PFSK-1 (cell line): ENCODE measurements at regions not wholly inside any gene's neighbourhood (a gene's known extent, or its start where the extent isn't known, plus 50 kb on each side); places are given as distances from the start of the nearest gene placed in this dataset.

Experiments
- FOXP2 ChIP-seq: optimal IDR thresholded peaks from 2 replicates; pipeline ENCODE3; 2011; ENCODE audit warnings: borderline replicate concordance, control low read depth, inconsistent platforms; ENCODE audit not compliant: insufficient read depth; ENCODE audit errors: extremely low read length, extremely low read depth
- POLR2AphosphoS5 ChIP-seq: IDR thresholded peaks from 2 replicates; pipeline ENCODE4 v1.6.1; 2012; ENCODE audit warnings: low read depth, mild to moderate bottlenecking, control low read depth, low read length, moderate library complexity
- REST ChIP-seq, 2 experiments: IDR thresholded peaks; 2 replicates each; pipeline versions ENCODE4 v1.6.1 to v1.8.0; 2011 to 2012; ENCODE audit warnings: low read depth in 2 of 2, low read length in 2 of 2, control low read depth in 1 of 2, inconsistent platforms in 1 of 2, mild to moderate bottlenecking in 1 of 2, moderate library complexity in 1 of 2; ENCODE audit not compliant: insufficient read depth in 1 of 2
- SIN3A ChIP-seq: IDR thresholded peaks from 2 replicates; pipeline ENCODE4 v1.6.1; 2012; ENCODE audit warnings: mild to moderate bottlenecking, low read length, moderate library complexity, borderline replicate concordance; ENCODE audit not compliant: insufficient read depth
- TAF1 ChIP-seq: IDR thresholded peaks from 2 replicates; pipeline ENCODE4 v1.6.1; 2012; ENCODE audit warnings: low read length, control low read depth, borderline replicate concordance; ENCODE audit not compliant: insufficient read depth

GRCh38 chr4:151489462-151490203, 80.7 kb downstream of the FHIP1A start:
- TF ChIP-seq POLR2AphosphoS5 = no peak
- no peak for TF ChIP-seq FOXP2
- TF ChIP-seq REST (IDR thresholded peaks at IDR 0.05; ENCODE audit: insufficient read depth in 1 of 2, low read depth in 2 of 2, low read length in 2 of 2) = no peak
- no peak for TF ChIP-seq SIN3A
- TF ChIP-seq TAF1 = no peak

- no peak for TF ChIP-seq POLR2AphosphoS5
- no peak for TF ChIP-seq TAF1
Observed at GRCh38 chr4:151517896-151518295, 108.9 kb downstream of the FHIP1A start.

GRCh38 chr4:151518359-151518758, 109.4 kb downstream of the FHIP1A start:
- TF ChIP-seq SIN3A (no peak), POLR2AphosphoS5 (no peak), FOXP2 (no peak), REST (IDR thresholded peaks at IDR 0.05; ENCODE audit: insufficient read depth in 1 of 2, low read depth in 2 of 2, low read length in 2 of 2) (no peak), TAF1 (no peak)

- TF ChIP-seq POLR2AphosphoS5 = no peak
- no peak for TF ChIP-seq TAF1
- no peak for TF ChIP-seq FOXP2
- TF ChIP-seq REST (IDR thresholded peaks at IDR 0.05; ENCODE audit: insufficient read depth in 1 of 2, low read depth in 2 of 2, low read length in 2 of 2) = no peak
- TF ChIP-seq SIN3A = no peak
Observed at GRCh38 chr4:151519728-151520415, 110.9 kb downstream of the FHIP1A start.

- TF ChIP-seq FOXP2 (no peak), TAF1 (no peak), REST (IDR thresholded peaks at IDR 0.05; ENCODE audit: insufficient read depth in 1 of 2, low read depth in 2 of 2, low read length in 2 of 2) (no peak), POLR2AphosphoS5 (no peak), SIN3A (no peak)
Observed at GRCh38 chr4:151522866-151523519, 114.0 kb downstream of the FHIP1A start.
